ENCODE measurements at regions not wholly inside any gene's neighbourhood (a gene's known extent, or its start where the extent isn't known, plus 50 kb on each side); places are given as distances from the start of the nearest gene placed in this dataset.
"Not testable (repeated sequence)": the region's sequence is repeated elsewhere in the genome, so short reads cannot be mapped to it uniquely, and the experiment has no call there.

DNA sequence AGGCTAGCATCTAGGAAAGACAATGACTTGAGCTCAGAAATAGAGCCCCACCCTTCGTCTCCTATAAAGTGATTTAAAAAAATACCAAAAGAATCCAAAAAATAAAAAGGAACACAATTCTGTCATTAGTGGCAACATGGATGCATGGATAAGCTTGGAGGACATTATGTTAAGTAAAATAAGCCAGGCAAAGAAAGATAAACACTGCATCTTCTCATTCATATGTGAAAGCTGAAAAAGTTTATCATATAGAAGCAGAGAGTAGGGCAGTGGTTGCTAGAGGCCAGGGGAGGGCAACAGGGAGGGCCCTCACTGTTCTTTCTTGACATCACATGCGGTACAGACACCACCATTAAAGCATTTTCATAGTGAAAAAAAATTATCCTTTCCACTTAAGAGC, 220.9 kb upstream of the TRPC7 start:
- no peaks in the 10 kb centered on the region for H3K9me3 ChIP-seq (ENCODE audit: low read depth, low read length)
- no peak for DNase-seq (ENCODE audit: low read depth, low spot score)
- H3K36me3 ChIP-seq (ENCODE audit: insufficient read depth, low read length), result no peaks in the 10 kb centered on the region
- no peak overlapping the region for H3K27ac ChIP-seq
- no peak for TF ChIP-seq EZH2 (IDR thresholded peaks at IDR 0.05)
- no peak for TF ChIP-seq POLR2AphosphoS5 (IDR thresholded peaks at IDR 0.05; ENCODE audit: borderline replicate concordance, low read depth, low read length)
- no peak for TF ChIP-seq FOXP2 (optimal IDR thresholded peaks at IDR 0.05; ENCODE audit: control extremely low read depth, extremely low read length, insufficient read depth)
- no peak overlapping the region for H3K9ac ChIP-seq (ENCODE audit: insufficient read length)
- no peak overlapping the region for H3K4me3 ChIP-seq

DNA sequence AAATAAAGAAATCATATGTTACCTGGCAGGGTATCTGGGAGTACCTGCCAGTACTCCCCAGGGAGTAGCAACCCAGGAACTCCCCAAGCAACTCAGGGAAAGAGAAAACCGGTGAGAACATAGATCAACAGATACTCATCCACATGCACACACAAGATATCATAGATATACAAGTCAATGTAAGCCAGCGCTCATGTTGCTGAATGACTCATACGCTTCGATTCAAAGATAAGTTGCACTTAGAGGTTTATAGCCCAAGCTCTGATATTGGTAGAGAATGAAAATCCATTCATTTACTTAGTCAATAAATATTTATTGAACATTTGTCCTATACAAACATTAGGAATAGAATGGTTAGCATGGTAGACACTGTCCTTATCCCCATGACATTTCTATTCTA, 219.1 kb upstream of the TRPC7 start:
- Histone ChIP-seq H3K9me3 (ENCODE audit: low read depth, low read length) (no peaks in the 10 kb centered on the region), H3K9ac (ENCODE audit: insufficient read length) (no peak overlapping the region), H3K27ac (no peak overlapping the region), H3K36me3 (ENCODE audit: insufficient read depth, low read length) (no peaks in the 10 kb centered on the region), H3K4me3 (no peak overlapping the region)
- no peak for TF ChIP-seq FOXP2 (optimal IDR thresholded peaks at IDR 0.05; ENCODE audit: control extremely low read depth, extremely low read length, insufficient read depth)
- TF ChIP-seq EZH2 (IDR thresholded peaks at IDR 0.05), result no peak
- no peak for TF ChIP-seq POLR2AphosphoS5 (IDR thresholded peaks at IDR 0.05; ENCODE audit: borderline replicate concordance, low read depth, low read length)
- DNase-seq (ENCODE audit: low read depth, low spot score), result no peak

DNA sequence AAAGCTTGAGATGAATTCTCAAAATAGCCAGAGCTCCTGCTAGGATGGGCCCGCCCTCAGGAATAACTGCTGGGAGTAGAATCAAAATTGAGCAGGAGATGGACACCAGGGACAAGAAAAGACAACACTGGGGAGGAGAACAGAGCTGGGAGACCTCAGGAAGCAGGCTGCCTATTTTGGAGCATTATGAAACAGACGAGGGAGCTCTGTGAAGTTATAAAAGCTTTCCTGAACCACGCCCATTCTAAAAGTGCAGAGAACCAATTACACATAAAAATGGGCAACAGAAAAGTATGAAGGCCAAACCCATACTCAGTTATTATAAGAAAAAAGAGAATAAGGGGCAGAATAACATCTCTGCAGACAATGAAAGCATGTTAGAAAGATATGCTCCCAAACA, 213.9 kb upstream of the TRPC7 start:
- H3K9ac ChIP-seq (ENCODE audit: insufficient read length), result no peak overlapping the region
- no peak overlapping the region for H3K27ac ChIP-seq
- DNase-seq (ENCODE audit: low read depth, low spot score), result no peak
- no peaks in the 10 kb centered on the region for H3K9me3 ChIP-seq (ENCODE audit: low read depth, low read length)
- no peak for TF ChIP-seq FOXP2 (optimal IDR thresholded peaks at IDR 0.05; ENCODE audit: control extremely low read depth, extremely low read length, insufficient read depth)
- no peak for TF ChIP-seq POLR2AphosphoS5 (IDR thresholded peaks at IDR 0.05; ENCODE audit: borderline replicate concordance, low read depth, low read length)
- no peak for TF ChIP-seq EZH2 (IDR thresholded peaks at IDR 0.05)
- H3K4me3 ChIP-seq, result no peak overlapping the region
- H3K36me3 ChIP-seq (ENCODE audit: insufficient read depth, low read length), result no peaks in the 10 kb centered on the region

DNA sequence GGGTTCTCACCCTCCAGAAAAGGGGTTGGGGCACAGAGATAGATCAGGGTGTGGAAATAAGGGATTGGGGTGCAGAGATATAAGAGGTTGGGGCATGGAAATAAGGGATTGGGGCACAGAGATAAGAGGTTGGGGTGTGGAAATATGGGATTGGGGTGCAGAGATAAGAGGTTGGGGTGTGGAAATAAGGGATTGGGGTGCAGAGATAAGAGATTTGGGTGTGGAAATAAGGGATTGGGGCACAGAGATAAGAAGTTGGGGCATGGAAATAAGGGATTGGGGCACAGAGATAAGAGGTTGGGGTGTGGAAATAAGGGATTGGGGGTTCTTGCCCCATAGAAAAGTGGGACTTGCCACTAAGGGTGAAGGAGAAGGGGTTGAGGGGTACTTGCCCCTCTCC, 204.5 kb upstream of the TRPC7 start:
- not testable (repeated sequence) for H3K36me3 ChIP-seq (ENCODE audit: insufficient read depth, low read length); H3K4me3 ChIP-seq; H3K27ac ChIP-seq; H3K9ac ChIP-seq (ENCODE audit: insufficient read length); H3K9me3 ChIP-seq (ENCODE audit: low read depth, low read length); DNase-seq (ENCODE audit: low read depth, low spot score)

DNA sequence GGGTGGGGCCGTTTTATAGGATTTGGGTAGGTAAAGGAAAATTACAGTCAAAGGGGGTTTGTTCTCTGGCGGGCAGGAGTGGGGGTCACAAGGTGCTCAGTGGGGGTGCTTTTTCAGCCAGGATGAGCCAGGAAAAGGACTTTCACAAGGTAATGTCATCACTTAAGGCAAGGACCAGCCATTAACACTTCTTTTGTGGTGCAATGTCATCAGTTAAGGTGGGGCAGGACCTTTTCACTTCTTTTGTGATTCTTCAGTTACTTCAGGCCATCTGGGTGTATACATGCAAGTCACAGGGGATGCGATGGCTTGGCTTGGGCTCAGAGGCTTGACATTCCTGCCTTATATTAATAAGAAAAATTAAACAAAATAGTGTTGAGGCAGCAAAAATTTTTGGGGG, 200.1 kb upstream of the TRPC7 start:
- not testable (repeated sequence) for H3K9me3 ChIP-seq (ENCODE audit: low read depth, low read length); H3K9ac ChIP-seq (ENCODE audit: insufficient read length); DNase-seq (ENCODE audit: low read depth, low spot score); H3K27ac ChIP-seq; H3K4me3 ChIP-seq; H3K36me3 ChIP-seq (ENCODE audit: insufficient read depth, low read length)

DNA sequence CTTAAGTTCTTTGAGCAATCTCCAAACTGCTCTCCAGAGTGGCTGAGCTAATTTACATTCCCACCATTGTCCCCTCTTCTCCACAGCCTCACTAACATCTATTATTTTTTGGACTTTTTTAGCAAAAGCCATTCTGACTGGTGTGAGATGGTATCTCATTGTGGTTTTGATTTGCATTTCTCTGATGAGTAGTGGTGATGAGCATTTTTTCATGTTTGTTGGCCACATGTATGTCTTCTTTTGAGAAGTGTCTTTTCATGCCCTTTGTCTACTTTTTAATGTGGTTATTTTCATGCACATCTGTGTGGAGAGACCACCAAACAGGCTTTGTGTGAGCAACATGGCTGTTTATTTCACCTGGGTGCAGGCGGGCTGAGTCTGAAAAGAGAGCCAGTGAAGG, 199.7 kb upstream of the TRPC7 start:
- H3K4me3 ChIP-seq; H3K36me3 ChIP-seq (ENCODE audit: insufficient read depth, low read length); H3K27ac ChIP-seq; H3K9me3 ChIP-seq (ENCODE audit: low read depth, low read length); H3K9ac ChIP-seq (ENCODE audit: insufficient read length); DNase-seq (ENCODE audit: low read depth, low spot score): not testable (repeated sequence)

DNA sequence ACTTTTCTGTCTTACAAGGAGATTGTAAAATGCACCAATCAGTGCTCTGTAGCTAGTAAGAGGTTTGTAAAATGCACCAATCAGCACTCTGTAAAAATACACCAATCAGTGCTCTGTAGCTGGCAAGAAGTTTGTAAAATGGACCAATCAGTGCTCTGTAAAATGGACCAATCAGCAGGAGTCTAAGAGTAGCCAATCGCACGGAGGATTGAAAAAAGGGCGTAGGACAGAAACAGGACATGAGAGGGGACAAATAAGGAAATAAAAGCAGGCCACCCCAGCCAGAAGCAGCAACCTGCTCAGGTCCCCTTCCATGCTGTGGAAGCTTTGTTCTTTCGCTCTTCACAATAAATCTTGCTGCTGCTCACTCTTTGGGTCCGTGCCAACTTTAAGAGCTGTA, 199.1 kb upstream of the TRPC7 start:
- not testable (repeated sequence) for H3K4me3 ChIP-seq; H3K27ac ChIP-seq; H3K9ac ChIP-seq (ENCODE audit: insufficient read length); H3K9me3 ChIP-seq (ENCODE audit: low read depth, low read length); H3K36me3 ChIP-seq (ENCODE audit: insufficient read depth, low read length); DNase-seq (ENCODE audit: low read depth, low spot score)

DNA sequence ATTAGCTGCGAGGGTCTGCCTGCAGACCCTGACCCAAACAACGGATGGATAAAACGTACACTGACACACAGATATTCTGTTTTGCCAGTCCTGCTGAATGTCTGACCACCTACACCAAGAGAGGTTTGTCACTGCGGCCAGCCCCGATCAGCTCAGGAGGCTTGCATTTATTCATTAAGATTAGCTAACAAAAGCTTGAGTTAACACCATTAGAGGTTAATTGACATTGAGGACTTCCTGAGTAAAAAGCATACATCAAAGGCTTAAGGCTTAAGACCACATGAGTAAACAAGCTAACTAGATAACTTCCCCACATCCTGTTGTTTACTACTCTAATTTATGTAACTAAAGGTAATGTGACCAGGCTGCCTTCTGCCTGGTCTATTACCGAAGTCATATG, 198.1 kb upstream of the TRPC7 start:
- H3K36me3 ChIP-seq (ENCODE audit: insufficient read depth, low read length), result no peaks in the 10 kb centered on the region
- H3K4me3 ChIP-seq, result no peak overlapping the region
- TF ChIP-seq POLR2AphosphoS5 (IDR thresholded peaks at IDR 0.05; ENCODE audit: borderline replicate concordance, low read depth, low read length) (no peak), EZH2 (IDR thresholded peaks at IDR 0.05) (no peak), FOXP2 (optimal IDR thresholded peaks at IDR 0.05; ENCODE audit: control extremely low read depth, extremely low read length, insufficient read depth) (no peak)
- DNase-seq (ENCODE audit: low read depth, low spot score), result no peak
- no peaks in the 10 kb centered on the region for H3K9me3 ChIP-seq (ENCODE audit: low read depth, low read length)
- H3K27ac ChIP-seq, result no peak overlapping the region
- H3K9ac ChIP-seq (ENCODE audit: insufficient read length), result no peak overlapping the region

DNA sequence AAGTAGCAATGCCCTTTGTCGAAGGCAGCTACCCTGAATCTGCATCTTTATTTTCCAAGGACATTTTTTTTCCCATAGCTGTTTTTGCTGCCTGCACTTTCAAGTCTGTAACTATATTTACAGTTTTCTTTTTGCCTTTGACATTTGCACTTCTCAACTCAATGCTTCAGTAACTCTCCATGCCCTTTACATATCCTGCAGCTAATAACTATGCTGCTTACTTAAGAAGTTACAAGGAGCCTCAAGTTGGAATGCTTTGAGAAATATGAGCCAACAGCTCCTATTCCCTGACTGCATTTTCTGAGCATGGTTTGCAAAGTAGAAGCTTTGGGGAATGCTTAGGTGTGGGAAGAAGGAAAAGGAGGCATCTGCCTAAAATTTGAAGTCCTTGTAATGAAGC, 194.8 kb upstream of the TRPC7 start:
- H3K27ac ChIP-seq, result no peak overlapping the region
- no peak for DNase-seq (ENCODE audit: low read depth, low spot score)
- no peaks in the 10 kb centered on the region for H3K36me3 ChIP-seq (ENCODE audit: insufficient read depth, low read length)
- no peak for TF ChIP-seq POLR2AphosphoS5 (IDR thresholded peaks at IDR 0.05; ENCODE audit: borderline replicate concordance, low read depth, low read length)
- TF ChIP-seq EZH2 (IDR thresholded peaks at IDR 0.05), result no peak
- TF ChIP-seq FOXP2 (optimal IDR thresholded peaks at IDR 0.05; ENCODE audit: control extremely low read depth, extremely low read length, insufficient read depth), result no peak
- H3K9me3 ChIP-seq (ENCODE audit: low read depth, low read length), result no peaks in the 10 kb centered on the region
- H3K9ac ChIP-seq (ENCODE audit: insufficient read length), result no peak overlapping the region
- no peak overlapping the region for H3K4me3 ChIP-seq

DNA sequence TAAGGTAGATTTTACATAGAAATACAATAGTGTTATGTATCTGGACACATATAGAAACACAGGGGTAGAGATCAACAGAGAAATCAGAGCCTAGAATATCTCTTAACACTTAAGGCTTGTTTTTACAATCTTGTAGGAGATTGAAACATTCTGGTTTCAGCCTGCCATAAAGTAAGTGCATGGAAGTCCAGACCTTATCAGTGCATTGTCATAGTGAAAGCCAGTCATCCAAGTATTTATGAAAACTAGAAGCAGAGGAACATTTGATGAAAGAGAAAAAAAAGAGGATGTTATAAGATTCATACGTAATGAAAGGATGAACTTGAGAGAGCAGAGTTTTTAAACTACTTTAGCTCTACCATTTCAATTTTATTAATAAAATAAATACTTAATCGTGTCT, 194.3 kb upstream of the TRPC7 start:
- H3K9me3 ChIP-seq (ENCODE audit: low read depth, low read length), result no peaks in the 10 kb centered on the region
- no peak for DNase-seq (ENCODE audit: low read depth, low spot score)
- TF ChIP-seq FOXP2 (optimal IDR thresholded peaks at IDR 0.05; ENCODE audit: control extremely low read depth, extremely low read length, insufficient read depth) (no peak), EZH2 (IDR thresholded peaks at IDR 0.05) (no peak), POLR2AphosphoS5 (IDR thresholded peaks at IDR 0.05; ENCODE audit: borderline replicate concordance, low read depth, low read length) (no peak)
- H3K9ac ChIP-seq (ENCODE audit: insufficient read length), result no peak overlapping the region
- no peak overlapping the region for H3K4me3 ChIP-seq
- H3K36me3 ChIP-seq (ENCODE audit: insufficient read depth, low read length), result no peaks in the 10 kb centered on the region
- H3K27ac ChIP-seq, result no peak overlapping the region

DNA sequence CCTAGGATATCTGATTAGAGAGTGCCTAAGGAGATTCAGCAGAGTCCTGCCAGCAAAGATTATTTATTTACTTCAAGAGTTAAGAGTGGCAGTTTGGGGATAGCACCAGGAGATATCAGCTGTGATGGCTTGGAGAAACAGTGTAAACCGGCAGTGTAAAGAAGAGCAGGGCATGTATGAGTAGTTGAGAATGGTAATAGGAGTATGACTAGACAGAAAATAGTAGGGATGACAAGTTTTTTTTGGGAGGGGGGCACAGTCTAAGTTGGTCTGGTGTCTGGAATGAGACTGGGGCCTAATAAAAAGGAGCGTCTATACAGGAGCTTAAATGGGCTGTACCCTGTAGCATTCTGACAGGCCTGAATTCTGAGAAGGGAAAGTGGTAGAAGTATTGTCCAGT, 181.8 kb upstream of the TRPC7 start:
- H3K36me3 ChIP-seq (ENCODE audit: insufficient read depth, low read length); DNase-seq (ENCODE audit: low read depth, low spot score); H3K9ac ChIP-seq (ENCODE audit: insufficient read length); H3K27ac ChIP-seq; H3K9me3 ChIP-seq (ENCODE audit: low read depth, low read length); H3K4me3 ChIP-seq: not testable (repeated sequence)

DNA sequence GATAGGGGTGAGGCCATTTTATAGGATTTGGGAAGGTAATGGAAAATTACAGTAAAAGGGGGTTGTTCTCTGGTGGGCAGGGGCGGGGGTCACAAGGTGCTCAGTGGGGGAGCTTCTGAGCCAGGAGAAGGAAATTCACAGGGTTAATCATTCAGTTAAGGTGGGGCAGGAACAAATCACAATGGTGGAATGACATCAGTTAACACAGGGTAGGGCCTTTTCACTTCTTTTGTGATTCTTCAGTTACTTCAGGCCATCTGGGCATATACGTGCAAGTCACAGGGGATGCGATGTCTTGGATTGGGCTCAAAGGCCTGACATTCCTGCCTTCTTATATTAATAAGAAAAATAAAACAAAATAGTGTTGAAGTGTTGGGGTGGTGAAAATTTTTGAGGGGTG, 181.1 kb upstream of the TRPC7 start:
- not testable (repeated sequence) for H3K36me3 ChIP-seq (ENCODE audit: insufficient read depth, low read length); H3K9me3 ChIP-seq (ENCODE audit: low read depth, low read length); H3K27ac ChIP-seq; H3K9ac ChIP-seq (ENCODE audit: insufficient read length); H3K4me3 ChIP-seq; DNase-seq (ENCODE audit: low read depth, low spot score)

DNA sequence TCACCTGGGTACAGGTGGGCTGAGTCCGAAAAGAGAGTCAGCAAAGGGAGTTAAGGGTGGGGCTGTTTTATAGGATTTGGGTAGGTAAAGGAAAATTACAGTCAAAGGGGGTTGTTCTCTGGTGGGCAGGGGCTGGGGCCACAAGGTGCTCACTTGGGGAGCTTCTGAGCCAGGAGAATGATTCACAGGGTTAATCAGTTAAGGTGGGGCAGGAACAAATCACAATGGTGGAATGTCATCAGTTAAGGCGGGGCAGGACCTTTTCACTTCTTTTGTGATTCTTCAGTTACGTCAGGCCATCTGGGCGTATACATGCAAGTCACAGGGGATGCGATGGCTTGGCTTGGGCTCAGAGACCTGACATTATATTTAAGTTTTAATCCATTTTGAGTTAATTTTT, 179.7 kb upstream of the TRPC7 start:
- not testable (repeated sequence) for H3K27ac ChIP-seq; H3K9me3 ChIP-seq (ENCODE audit: low read depth, low read length); DNase-seq (ENCODE audit: low read depth, low spot score); H3K36me3 ChIP-seq (ENCODE audit: insufficient read depth, low read length); H3K4me3 ChIP-seq; H3K9ac ChIP-seq (ENCODE audit: insufficient read length)

Data from SK-N-MC (cell line).